Activated CD4-positive, alpha-beta memory T cell treated with anti-CD3 and anti-CD28 coated beads for 36 hours (primary cell): ENCODE measurements at regions not wholly inside any gene's neighbourhood (a gene's known extent, or its start where the extent isn't known, plus 50 kb on each side); places are given as distances from the start of the nearest gene placed in this dataset.

Source experiments
- CTCF ChIA-PET: fragments of 350-600 bp; sonication (Branson Sonifier 250); formaldehyde crosslinking; loops from one replicate; lab custom pipeline; 2021; ENCODE audit warnings: antibody characterized with exemption, inconsistent platforms; lab: Charles Lee
- POLR2A ChIA-PET: fragments of 350-600 bp; sonication (Branson Sonifier 250); formaldehyde crosslinking; loops from one replicate; lab custom pipeline; 2021; ENCODE audit warnings: antibody characterized with exemption; lab: Charles Lee
- DNase-seq: peaks from one replicate; pipeline ENCODE4 v3.0.0-alpha.2; 2020
- H3K27ac Mint-ChIP-seq: one replicate; pipeline ENCODE4 v1.8.0; 2021; ENCODE audit warnings: mixed read lengths
- H3K27me3 Mint-ChIP-seq: one replicate; pipeline ENCODE4 v1.8.0; 2021; ENCODE audit warnings: mixed read lengths
- H3K36me3 Mint-ChIP-seq: one replicate; pipeline ENCODE4 v1.8.0; 2021; ENCODE audit warnings: mixed read lengths
- H3K4me1 Mint-ChIP-seq: one replicate; pipeline ENCODE4 v1.8.0; 2021; ENCODE audit warnings: low read depth, mixed read lengths
- H3K4me3 Mint-ChIP-seq: one replicate; pipeline ENCODE4 v1.8.0; 2021; ENCODE audit warnings: mild to moderate bottlenecking, mixed read lengths
- H3K9me3 Mint-ChIP-seq: one replicate; pipeline ENCODE4 v1.8.0; 2021; ENCODE audit warnings: mixed read lengths
- intact Hi-C: fragments of 100-400 bp; cut with micrococcal nuclease; formaldehyde crosslinking; loops from one replicate; pipeline ENCODE4 v1.15.1; 2023

DNA sequence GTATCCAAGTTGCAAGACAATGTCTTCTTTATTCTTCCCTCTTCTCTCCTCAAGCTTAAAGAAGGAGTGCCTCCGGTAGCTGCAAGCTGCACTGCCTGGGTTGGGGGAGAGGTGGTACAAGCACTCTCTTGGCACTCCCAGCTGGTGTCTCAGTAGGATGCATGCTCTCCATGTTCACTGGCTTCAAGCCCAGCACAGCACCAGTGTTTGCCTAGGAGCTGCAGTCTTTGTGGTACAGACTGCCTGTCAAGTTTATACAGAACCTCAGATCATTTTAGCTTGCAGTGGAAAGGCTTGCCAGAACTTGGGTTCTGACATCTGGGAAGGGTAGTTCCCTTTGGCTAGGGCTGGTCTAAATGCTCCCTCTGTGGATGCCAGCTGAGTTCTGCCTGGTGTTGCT, 505.6 kb downstream of the MAN2A1 start:
- ChIA-PET CTCF (no interaction called here), POLR2A (no interaction called here)
- intact Hi-C loops: no loop called here
- Mint-ChIP-seq H3K27me3 (no peaks in the 10 kb centered on the region), H3K4me1 (no peaks in the 10 kb centered on the region), H3K9me3 (peaks cover 3% of the 10 kb centered on the region), H3K4me3 (no peak overlapping the region), H3K36me3 (no peaks in the 10 kb centered on the region), H3K27ac (no peak overlapping the region)
- no peak for DNase-seq

DNA sequence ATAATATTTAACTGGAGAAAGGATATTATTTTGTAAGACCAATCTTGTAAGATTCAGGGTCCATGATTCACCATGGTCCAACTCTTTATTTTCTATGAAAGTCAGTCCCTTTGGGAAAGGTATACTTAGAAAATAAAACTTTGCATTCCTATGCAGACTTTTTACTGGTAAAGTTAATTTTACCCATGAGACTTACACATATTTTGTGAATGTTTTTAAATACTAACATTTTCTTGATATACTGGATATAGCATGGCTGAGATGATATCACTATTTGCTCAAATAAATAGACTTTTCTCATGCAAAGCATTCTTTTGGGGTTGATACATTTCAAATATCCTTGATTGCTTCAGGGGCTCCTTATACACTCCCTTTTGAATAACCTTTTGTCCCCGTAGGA, 512.1 kb downstream of the MAN2A1 start:
- H3K36me3 Mint-ChIP-seq: no peaks in the 10 kb centered on the region
- H3K27ac Mint-ChIP-seq: no peak overlapping the region
- H3K9me3 Mint-ChIP-seq: peaks cover 5% of the 10 kb centered on the region
- H3K4me1 Mint-ChIP-seq: no peaks in the 10 kb centered on the region
- H3K27me3 Mint-ChIP-seq: no peaks in the 10 kb centered on the region
- CTCF ChIA-PET: no interaction called here
- DNase-seq: no peak
- intact Hi-C loops: no loop called here
- POLR2A ChIA-PET: no interaction called here
- H3K4me3 Mint-ChIP-seq: no peak overlapping the region

DNA sequence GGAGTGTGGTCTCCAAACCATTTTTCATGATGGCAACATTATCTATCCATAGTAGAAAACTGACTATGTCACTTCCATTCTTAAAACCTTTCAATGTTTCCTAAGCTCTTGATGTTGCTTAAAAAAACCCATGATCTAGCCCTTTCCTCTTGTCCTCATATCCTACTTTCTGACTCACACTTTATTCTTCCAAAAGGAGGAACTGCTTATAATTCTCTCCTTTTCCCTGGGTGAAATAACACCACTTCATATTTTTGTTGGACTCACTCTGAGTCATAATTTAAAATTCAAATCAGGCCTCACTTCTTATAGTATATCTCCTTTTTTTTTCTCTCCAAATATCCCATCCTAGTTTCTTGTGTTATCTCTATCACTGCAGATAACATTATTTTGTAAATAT, 513.9 kb downstream of the MAN2A1 start:
- no peaks in the 10 kb centered on the region for H3K4me1 Mint-ChIP-seq
- intact Hi-C loops: no loop called here
- H3K4me3 Mint-ChIP-seq: no peak overlapping the region
- H3K36me3 Mint-ChIP-seq: no peaks in the 10 kb centered on the region
- ChIA-PET POLR2A (no interaction called here), CTCF (no interaction called here)
- no peak for DNase-seq
- H3K9me3 Mint-ChIP-seq: peaks cover 11% of the 10 kb centered on the region
- H3K27me3 Mint-ChIP-seq: no peaks in the 10 kb centered on the region
- H3K27ac Mint-ChIP-seq: no peak overlapping the region

DNA sequence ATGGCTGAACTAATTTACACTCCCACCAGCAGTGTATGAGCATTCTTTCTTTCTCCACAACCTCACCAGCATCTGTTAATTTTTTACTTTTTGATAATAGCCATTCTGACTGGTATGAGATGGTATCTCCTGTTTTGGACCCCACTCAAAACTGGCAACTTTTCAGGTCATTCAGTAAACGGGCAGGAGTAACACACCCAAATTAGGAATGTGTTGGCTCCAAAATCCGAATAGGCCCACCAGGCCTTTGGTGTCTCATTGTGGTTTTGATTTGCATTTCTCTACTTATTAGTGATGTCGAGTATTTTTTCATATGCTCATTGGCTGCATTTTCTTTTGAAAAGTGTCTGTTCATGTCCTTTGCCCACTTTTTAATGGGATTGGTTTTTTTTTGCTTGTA, 517.1 kb downstream of the TMEM232 start:
- H3K9me3 Mint-ChIP-seq: peaks cover 33% of the 10 kb centered on the region
- CTCF ChIA-PET: no interaction called here
- H3K36me3 Mint-ChIP-seq: no peaks in the 10 kb centered on the region
- intact Hi-C loops: no loop called here
- DNase-seq: no peak
- no peak overlapping the region for H3K27ac Mint-ChIP-seq
- POLR2A ChIA-PET: no interaction called here
- H3K4me3 Mint-ChIP-seq: no peak overlapping the region
- H3K4me1 Mint-ChIP-seq: no peaks in the 10 kb centered on the region
- no peaks in the 10 kb centered on the region for H3K27me3 Mint-ChIP-seq

DNA sequence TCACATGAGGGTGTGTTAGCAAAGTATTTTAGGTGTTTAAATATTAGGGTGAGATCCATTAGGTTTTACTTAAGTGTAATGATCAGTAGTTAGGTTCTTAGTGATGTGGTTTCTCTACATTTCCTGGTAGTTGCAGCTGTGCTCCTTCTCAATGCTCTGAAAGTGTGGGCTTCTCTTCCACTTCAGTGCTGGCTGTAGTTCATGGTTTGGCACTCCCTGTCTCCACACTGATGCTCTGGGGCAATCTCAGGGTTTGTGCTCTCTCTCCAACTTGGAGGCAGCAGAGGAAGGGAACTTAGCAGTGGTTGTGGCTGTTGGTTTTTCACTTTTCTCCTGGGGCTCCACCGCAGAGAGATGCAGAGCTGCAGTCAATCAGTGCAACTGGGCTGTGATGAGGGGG, 507.5 kb downstream of the TMEM232 start:
- intact Hi-C loops: no loop called here
- Mint-ChIP-seq H3K4me3 (no peak overlapping the region), H3K27me3 (no peaks in the 10 kb centered on the region), H3K4me1 (no peaks in the 10 kb centered on the region), H3K36me3 (peaks cover 15% of the 10 kb centered on the region), H3K27ac (no peak overlapping the region), H3K9me3 (peaks cover 65% of the 10 kb centered on the region)
- ChIA-PET CTCF (no interaction called here), POLR2A (interaction anchor here (1.2 kb wide), 1 partner anchor 135 kb away, joined by 3 read pairs; no protein-coding TSS in a partner anchor)
- DNase-seq: no peak

DNA sequence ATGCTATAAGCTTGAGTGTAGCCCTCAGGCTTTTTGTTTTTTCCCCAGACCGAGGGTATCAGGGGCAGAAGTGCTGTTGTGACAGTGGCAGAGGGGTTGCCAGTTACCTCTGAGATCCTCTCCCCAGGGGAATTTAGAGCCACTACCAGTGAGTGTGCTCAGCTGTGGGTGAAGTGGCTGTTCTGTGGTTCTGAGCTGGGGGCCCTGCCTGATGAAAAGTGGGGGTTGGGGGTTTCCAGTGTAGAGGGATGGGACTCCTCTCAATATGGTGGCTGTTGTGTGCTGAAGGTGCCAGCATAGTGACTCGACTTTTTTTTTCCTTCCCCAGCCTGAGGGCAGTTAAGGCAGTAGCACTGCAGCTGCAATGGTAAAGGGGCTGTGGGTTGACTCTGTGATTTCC, 506.7 kb downstream of the TMEM232 start:
- H3K4me1 Mint-ChIP-seq: no peaks in the 10 kb centered on the region
- no peak overlapping the region for H3K27ac Mint-ChIP-seq
- peaks cover 15% of the 10 kb centered on the region for H3K36me3 Mint-ChIP-seq
- no peak for DNase-seq
- H3K4me3 Mint-ChIP-seq: no peak overlapping the region
- ChIA-PET POLR2A (no interaction called here), CTCF (no interaction called here)
- peaks cover 59% of the 10 kb centered on the region for H3K9me3 Mint-ChIP-seq
- H3K27me3 Mint-ChIP-seq: no peaks in the 10 kb centered on the region
- intact Hi-C loops: no loop called here

DNA sequence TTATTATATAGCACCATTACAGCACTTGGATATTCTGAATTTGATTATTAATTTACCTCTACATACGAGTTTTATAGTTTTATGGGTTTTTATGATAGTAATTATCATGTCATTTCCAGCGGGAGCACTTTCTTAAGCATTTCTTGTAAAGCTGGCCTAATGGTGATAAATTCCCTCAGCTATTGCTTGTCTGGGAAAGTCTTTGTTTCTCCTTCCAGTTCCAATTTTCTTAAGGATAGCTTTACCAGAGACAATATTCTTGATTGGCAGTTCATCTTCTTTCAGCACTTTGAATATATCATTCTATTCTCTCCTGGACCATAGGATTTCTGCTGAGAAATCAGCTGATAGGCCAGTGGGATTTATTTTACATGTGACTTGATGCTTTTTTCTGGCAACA, 505.4 kb downstream of the TMEM232 start:
- no peak for DNase-seq
- Mint-ChIP-seq H3K4me3 (no peak overlapping the region), H3K9me3 (peaks cover 56% of the 10 kb centered on the region), H3K4me1 (no peaks in the 10 kb centered on the region), H3K27me3 (no peaks in the 10 kb centered on the region), H3K27ac (no peak overlapping the region), H3K36me3 (peaks cover 15% of the 10 kb centered on the region)
- POLR2A ChIA-PET: no interaction called here
- CTCF ChIA-PET: no interaction called here
- intact Hi-C loops: no loop called here

DNA sequence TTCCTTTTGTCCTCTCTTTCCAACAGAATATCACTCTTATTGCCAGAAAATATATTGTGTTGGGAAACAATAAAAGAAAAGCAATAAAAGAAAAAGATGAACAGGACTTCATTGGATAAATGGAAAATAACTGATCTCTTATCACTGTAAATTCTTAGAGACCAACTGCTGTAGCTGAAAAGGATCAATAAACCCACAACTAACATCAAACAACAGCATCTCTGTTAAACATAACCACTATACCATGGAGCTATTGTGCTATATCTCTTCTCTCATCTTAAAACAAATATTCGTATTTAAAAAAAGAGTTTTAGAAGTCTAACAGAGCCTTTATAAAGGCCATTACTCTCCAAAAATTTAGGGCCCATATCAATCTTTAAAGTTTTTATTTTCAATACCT, 502.4 kb downstream of the TMEM232 start:
- ChIA-PET CTCF (no interaction called here), POLR2A (interaction anchor here (0.6 kb wide), 1 partner anchor 531 kb away, joined by 4 read pairs; no protein-coding TSS in a partner anchor)
- H3K27me3 Mint-ChIP-seq: no peaks in the 10 kb centered on the region
- intact Hi-C loops: no loop called here
- H3K9me3 Mint-ChIP-seq: peaks cover 45% of the 10 kb centered on the region
- H3K4me1 Mint-ChIP-seq: no peaks in the 10 kb centered on the region
- no peak overlapping the region for H3K27ac Mint-ChIP-seq
- no peak overlapping the region for H3K4me3 Mint-ChIP-seq
- peaks cover 8% of the 10 kb centered on the region for H3K36me3 Mint-ChIP-seq
- DNase-seq: no peak

DNA sequence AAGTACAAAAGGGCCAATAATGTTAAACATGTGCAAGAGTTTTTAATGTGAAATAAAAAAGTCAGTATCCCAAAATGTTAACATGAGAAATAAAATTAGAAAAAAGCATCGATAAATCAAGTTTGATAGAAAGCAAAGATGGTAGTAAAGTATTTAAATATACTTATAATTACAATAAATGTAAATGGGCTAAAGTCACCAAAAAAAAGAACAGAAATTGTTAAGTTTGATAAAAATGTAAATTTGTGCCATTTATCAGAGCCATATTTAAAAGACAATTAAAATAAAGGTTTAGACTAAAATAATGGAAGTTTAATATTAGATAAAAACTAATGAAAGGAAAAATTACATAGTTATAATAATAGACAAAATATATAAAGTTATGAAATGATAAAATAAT, 500.5 kb downstream of the TMEM232 start:
- intact Hi-C loops: no loop called here
- Mint-ChIP-seq H3K9me3 (peaks cover 49% of the 10 kb centered on the region), H3K27ac (no peak overlapping the region), H3K4me3 (no peak overlapping the region), H3K4me1 (no peaks in the 10 kb centered on the region), H3K27me3 (no peaks in the 10 kb centered on the region), H3K36me3 (peaks cover 8% of the 10 kb centered on the region)
- DNase-seq: no peak
- POLR2A ChIA-PET: no interaction called here
- CTCF ChIA-PET: interaction anchor here (0.6 to 0.7 kb wide), 2 partner anchors 106 to 141 kb away, joined by 3 to 4 read pairs; no protein-coding TSS in a partner anchor

DNA sequence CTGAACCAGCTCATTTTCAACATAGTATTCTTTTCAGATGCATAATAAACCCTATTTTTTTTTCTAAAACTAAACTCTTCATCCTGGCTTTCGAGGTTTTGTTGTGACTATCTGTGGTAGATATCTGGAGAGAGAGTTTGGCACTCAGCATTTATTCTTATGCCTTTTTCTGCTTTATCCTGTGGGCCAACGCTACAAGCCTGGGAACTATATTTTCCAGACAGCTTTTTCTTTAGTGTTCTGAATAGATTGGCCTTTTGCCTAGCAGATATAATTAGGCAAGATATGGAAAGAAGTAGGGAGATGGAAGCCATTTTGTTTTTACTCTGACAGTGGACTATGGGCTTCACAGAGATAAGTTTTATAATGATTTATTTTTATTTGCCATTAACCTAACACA, 486.7 kb downstream of the TMEM232 start:
- H3K27me3 Mint-ChIP-seq: peaks cover 2% of the 10 kb centered on the region
- no peaks in the 10 kb centered on the region for H3K36me3 Mint-ChIP-seq
- intact Hi-C loops: no loop called here
- H3K27ac Mint-ChIP-seq: no peak overlapping the region
- ChIA-PET CTCF (no interaction called here), POLR2A (no interaction called here)
- H3K4me3 Mint-ChIP-seq: no peak overlapping the region
- no peaks in the 10 kb centered on the region for H3K4me1 Mint-ChIP-seq
- DNase-seq: no peak
- no peaks in the 10 kb centered on the region for H3K9me3 Mint-ChIP-seq

DNA sequence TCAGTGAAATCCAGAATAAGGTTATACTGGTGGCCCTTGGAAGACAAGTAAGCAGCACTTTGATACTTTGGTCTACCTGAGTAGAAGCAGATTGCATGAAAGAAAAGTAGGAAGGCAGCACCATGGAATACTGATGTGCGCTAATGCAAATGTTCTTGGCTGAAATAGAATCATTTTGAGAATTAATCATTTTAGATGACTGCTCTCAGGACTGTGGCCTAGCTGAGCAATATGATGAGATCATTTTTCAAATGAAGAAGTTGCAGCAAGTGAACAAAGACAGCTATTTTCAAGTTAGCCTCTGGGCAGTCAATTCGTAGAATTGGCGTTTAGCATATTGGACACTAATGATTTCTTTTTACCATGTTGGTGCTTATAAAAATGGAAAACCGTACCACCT, 483.5 kb downstream of the TMEM232 start:
- CTCF ChIA-PET: no interaction called here
- no peak for DNase-seq
- intact Hi-C loops: no loop called here
- Mint-ChIP-seq H3K4me3 (no peak overlapping the region), H3K27me3 (peaks cover 2% of the 10 kb centered on the region), H3K36me3 (no peaks in the 10 kb centered on the region), H3K4me1 (no peaks in the 10 kb centered on the region), H3K9me3 (no peaks in the 10 kb centered on the region), H3K27ac (no peak overlapping the region)
- POLR2A ChIA-PET: no interaction called here

DNA sequence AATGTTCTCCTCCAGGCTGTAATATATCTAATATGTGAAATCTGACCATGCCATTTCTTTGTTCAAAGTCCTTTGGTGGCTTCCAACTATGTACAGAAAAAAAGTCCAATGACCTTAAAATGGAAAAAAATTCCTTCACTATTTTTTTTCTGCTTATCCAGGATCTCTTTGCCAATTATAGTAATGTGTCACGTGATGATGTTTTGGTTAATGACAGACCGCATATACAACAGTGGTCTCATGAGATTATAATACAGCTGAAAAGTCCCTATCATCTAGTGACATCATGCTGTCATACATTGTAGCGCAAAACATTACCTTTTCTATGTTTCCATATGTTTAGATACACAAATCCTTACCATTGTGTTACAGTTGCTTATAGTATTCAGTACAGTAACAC, 477.6 kb downstream of the TMEM232 start:
- DNase-seq: no peak
- no peaks in the 10 kb centered on the region for H3K36me3 Mint-ChIP-seq
- H3K4me1 Mint-ChIP-seq: no peaks in the 10 kb centered on the region
- intact Hi-C loops: no loop called here
- ChIA-PET CTCF (no interaction called here), POLR2A (no interaction called here)
- no peak overlapping the region for H3K4me3 Mint-ChIP-seq
- H3K27ac Mint-ChIP-seq: no peak overlapping the region
- peaks cover 2% of the 10 kb centered on the region for H3K27me3 Mint-ChIP-seq
- no peaks in the 10 kb centered on the region for H3K9me3 Mint-ChIP-seq

DNA sequence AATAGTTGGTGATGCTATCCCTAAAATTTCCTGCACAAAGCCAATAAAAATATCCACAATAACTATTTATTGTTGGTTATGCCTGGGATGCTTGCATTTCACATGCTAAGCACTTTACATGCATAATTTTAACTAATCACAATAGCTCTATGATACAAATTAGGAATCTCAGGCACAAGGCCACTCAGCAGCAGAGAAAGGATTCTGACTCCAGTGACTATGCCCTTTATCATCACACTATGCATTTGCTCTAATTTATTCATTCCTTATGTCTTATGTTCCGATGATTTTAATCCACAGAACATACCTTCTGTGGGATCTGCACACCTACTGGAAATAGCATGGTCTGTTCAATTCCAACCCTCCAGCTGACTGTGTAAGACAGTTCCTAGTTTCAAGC, 476.1 kb downstream of the TMEM232 start:
- H3K9me3 Mint-ChIP-seq: no peaks in the 10 kb centered on the region
- no peak overlapping the region for H3K27ac Mint-ChIP-seq
- CTCF ChIA-PET: no interaction called here
- H3K4me3 Mint-ChIP-seq: no peak overlapping the region
- POLR2A ChIA-PET: no interaction called here
- H3K4me1 Mint-ChIP-seq: no peaks in the 10 kb centered on the region
- H3K27me3 Mint-ChIP-seq: no peaks in the 10 kb centered on the region
- intact Hi-C loops: no loop called here
- H3K36me3 Mint-ChIP-seq: no peaks in the 10 kb centered on the region
- no peak for DNase-seq
